ENCODE measurements at regions not wholly inside any gene's neighbourhood (a gene's known extent, or its start where the extent isn't known, plus 50 kb on each side); places are given as distances from the start of the nearest gene placed in this dataset.

GRCh38 chrX:146055733-146056132 lies 238.1 kb downstream of the SLITRK2 start:
- TF ChIP-seq EZH2phosphoT487 (IDR thresholded peaks at IDR 0.05; ENCODE audit: low read depth), result no peak
- TF ChIP-seq CTCF (IDR thresholded peaks at IDR 0.05; ENCODE audit: low read depth, low read length), result no peak
